ELF-1 (cell line): ENCODE measurements at regions not wholly inside any gene's neighbourhood (a gene's known extent, or its start where the extent isn't known, plus 50 kb on each side); places are given as distances from the start of the nearest gene placed in this dataset.

Experiments used
- DNase-seq: peaks from one replicate; pipeline ENCODE4 v3.0.0-alpha.2; 2016; ENCODE audit warnings: low read depth, low spot score

GRCh38 chr1:71190843-71191242, 110.0 kb upstream of the ZRANB2 start:
- no peak for DNase-seq

GRCh38 chr1:71184410-71184809, 103.6 kb upstream of the ZRANB2 start:
- DNase-seq, result peak; percentile 10

DNA sequence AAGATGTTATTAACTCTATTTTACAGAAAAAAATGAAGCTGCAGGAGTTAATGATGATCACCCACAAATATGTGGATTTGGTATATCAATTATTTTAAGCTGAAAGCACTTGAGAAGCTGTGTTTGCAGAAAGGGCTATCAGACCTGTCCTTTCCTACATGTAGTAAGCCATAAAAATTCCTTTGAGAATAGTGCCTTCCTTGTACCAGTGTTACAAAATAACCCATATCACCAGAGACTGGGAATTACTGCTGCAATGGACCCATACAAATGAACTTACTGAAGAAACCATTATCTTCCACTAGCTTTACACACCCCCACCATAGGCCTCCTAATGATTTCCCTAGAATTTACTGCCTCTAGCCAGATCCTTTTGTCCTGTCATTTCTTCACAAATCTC, 99.2 kb upstream of the ZRANB2 start:
- no peak for DNase-seq

DNA sequence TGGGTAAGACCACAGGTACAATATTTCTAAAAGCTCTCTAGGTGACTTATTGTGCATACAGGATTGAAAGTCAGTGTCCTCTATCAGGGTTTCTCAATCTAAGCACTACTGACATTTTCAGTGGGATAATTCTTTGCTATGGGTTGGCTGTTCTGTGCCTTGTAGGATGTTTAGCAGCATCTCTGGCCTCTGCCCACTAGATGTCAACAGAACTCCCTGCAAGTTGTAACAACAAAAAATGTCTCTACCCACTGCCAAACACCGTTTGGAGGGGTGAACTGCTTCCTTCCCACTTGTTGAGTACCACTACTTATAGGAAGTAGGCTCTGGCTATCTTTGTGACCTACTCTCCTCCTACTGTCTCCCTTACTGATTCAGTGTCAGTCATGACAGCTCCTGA, 90.1 kb upstream of the ZRANB2 start:
- DNase-seq, result peak; percentile 2

GRCh38 chr1:71167505-71167904, 86.7 kb upstream of the ZRANB2 start:
- no peak for DNase-seq

- DNase-seq, result no peak
These were observed 85.6 kb upstream of the ZRANB2 start for GRCh38 chr1:71166178-71167173.

DNA sequence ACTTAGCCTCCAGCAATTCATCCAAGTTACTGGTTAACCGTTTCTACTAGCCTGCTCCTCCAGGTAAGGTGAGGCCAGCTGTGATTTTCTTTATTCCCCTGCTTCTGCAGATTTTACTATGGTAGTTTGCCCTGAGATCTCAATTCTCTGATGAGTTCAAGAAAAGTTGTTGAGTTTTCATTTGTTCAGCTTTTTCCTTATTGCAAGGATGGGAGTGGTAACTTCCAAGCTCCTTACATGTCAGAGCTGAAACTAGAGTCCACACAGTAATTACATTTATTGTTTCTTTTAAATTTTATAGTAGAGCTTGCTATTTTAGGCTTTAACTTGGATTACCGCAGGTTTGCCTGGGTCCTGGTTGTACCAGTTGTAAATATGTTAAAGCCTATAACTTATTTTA, 76.9 kb upstream of the ZRANB2 start:
- DNase-seq, result no peak

- no peak for DNase-seq
These were observed 76.3 kb upstream of the ZRANB2 start for GRCh38 chr1:71157151-71157550.

DNA sequence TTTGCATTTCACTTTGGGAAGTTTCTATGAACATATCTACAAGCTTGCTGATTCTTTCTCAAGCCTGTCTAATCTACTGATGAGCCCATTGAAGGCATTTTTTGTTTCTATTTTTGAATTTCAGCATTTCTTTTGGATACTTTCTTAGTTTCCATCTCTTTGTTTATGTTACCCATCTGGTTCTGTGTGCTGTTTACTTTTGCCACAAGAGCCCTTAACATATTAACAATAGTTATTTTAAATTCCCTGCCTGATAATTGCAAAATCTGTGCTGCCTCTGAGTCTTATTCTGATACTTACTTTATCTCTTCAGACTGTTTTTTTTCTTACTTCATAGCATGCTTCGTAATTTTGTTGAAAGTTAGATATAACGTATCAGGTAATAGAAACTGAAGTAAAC, 75.8 kb upstream of the ZRANB2 start:
- no peak for DNase-seq

GRCh38 chr1:71154429-71154828, 73.6 kb upstream of the ZRANB2 start:
- DNase-seq, result no peak

DNA sequence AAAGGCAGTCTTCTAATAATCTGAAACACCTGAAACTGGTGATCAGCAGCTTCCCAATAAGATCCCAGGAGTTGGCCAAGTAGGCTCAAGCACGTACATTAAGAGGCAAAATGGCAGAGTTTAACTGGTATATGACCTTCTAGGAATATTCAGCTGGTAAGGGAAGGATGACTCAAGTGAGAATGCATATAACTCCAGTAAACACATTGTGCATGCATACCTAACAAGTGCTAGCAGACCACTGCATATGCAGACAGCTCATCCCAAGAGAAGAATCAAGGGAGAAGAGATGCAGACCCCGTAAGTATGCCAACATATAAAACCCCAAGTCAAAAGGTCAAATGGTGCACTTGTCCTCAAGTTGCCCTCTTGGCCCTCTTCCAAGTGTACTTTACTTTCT, 73.0 kb upstream of the ZRANB2 start:
- DNase-seq, result no peak

DNA sequence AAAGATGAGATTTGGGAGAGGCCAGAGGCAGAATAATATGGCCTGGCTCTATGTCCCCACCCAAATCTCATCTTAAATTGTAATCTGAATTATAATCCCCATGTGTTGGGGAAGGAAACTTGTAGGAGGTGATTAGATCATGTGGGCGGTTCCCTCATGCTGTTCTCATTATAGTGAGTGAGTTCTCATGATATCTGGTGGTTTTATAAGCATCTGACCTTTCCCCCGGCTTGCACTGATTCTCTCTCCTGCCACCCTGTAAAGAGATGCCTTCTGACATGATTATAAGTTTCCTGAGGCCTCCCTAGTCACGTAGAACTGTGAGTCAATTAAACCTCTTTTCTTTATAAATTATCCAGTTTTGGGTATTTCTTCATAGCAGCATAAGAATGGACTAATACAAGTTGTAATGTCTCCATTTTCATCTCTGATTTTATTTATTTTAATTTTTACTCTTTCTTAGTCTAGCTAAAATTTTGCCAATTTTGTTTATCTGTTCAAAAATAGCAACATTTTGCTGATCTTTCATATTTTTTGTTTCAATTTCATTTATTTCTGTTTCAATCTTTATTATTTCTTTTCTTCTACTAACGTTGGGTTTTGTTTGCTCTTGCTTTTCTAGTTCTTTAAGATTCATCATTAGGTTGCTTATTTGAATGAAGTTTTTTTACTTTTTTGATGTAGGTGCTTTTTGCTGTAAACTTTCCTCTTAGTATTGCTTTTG, 67.0 kb upstream of the ZRANB2 start:
- no peak for DNase-seq

DNA sequence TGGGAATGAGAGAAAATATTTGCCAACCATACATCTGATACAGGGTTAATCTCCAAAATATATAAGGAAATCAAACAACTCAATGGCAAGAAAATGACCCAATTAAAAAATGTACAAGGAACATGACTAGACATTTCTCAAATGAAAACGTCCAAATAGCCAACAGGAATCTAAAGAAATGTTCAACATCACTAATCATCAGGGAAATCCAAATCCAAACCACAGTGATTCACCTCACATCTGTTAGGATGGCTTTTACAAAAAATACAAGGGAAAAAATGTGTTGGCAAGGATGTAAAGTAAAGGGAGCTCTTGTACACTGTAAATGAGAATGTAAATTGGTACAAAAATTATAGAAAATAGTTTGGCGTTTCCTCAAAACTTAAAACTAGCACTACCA, 54.7 kb upstream of the ZRANB2 start:
- DNase-seq, result no peak
